Stimulated activated CD4-positive, alpha-beta T cell treated with anti-CD3 and anti-CD28 coated beads, Interleukin-15, amount 100 ng/mL, for 48 hours (primary cell): ENCODE measurements at regions not wholly inside any gene's neighbourhood (a gene's known extent, or its start where the extent isn't known, plus 50 kb on each side); places are given as distances from the start of the nearest gene placed in this dataset.

ENCODE experiments used
- DNase-seq, 2 donors: peaks; one replicate each; pipeline ENCODE4 v3.0.0-alpha.2; 2020; ENCODE audit warnings: low read depth in 2 of 2

DNA sequence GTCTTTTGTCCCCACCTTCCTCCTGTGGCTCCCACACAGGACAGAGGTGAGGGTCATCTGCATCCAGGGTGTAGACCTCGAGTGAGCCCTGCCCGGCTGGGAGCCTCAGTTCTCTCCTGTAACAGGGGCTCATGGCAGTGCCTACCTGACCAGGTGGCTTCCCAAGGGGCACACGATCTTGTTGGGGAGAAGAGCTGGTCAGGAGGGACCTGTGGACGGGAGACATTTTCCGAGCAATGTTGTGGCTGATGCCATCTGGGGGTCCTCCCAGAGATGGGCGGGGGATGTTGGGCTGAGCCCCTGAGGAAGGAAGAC, 51.9 kb downstream of the CEBPB start:
- DNase-seq: no peak

DNA sequence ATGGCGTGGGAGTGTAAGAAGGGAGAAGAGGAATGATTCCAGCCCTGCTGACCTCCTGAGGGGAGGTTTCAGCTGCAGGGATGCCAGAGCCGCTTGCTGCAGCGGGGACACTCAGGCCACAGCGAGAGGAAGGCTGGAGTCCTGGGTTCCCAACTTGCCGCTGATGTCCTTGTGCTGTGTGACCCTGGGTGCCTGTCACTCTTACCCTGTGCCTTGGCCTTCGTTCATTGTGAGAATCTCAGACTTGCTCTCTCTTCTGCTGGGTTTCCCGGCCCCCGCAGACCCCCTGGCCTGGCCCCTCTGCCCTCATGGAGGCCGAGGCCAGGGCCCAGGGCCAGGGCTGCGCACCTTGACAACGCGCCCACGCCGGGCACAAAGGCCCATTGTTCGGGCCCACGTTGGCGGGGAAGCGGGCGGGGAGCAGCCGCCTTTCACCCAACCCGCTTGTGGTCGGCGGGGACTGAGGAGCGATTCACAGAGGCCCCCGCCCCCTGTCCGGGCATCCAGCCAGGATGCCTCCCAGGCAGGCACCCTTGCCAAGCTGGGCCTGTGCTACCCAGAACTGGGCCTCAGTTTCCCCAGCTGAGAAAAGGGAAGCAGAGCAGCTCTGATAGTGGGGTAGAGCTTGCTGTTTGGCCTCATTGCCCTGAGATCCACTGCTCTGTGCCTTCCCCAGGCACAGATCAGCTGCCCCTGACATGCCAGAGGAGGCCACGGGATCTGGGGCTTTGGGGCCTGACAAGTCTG, 52.4 kb downstream of the CEBPB start:
- DNase-seq: no peak

DNA sequence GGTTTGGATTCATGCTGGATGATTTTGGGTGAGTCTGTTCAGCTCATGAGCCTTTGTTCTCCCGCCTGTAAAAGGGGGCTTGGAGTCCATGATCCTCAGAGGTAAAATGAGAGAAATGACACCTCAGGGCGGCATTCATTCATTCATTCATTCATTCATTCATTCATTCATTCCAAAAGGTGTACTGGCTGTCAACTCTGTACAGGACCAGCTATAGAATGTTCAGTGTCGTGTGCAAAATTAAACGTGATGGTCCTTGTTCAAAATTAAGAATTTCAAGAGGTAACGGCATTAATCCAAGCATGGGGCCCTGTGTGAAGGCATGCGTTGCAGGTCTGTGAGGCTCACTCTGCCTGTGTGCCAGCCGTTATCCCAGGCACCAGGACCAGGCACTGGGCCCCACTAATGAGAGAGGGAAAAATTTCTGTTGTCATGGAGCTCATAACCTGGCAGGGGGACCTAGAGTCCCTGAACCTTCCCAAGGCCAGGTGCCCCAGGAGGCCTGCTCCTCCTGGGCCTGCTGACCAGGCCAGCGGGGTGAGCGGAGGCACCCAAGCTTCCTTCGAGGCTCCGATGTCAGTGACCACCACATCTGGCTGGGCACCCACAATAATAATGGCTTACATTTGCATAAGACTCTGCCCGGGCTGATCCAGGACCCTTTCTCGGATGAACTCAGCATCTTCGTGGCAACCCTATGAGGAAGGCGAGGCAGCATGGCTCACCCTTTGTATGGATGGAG, 53.2 kb downstream of the CEBPB start:
- DNase-seq: no peak

DNA sequence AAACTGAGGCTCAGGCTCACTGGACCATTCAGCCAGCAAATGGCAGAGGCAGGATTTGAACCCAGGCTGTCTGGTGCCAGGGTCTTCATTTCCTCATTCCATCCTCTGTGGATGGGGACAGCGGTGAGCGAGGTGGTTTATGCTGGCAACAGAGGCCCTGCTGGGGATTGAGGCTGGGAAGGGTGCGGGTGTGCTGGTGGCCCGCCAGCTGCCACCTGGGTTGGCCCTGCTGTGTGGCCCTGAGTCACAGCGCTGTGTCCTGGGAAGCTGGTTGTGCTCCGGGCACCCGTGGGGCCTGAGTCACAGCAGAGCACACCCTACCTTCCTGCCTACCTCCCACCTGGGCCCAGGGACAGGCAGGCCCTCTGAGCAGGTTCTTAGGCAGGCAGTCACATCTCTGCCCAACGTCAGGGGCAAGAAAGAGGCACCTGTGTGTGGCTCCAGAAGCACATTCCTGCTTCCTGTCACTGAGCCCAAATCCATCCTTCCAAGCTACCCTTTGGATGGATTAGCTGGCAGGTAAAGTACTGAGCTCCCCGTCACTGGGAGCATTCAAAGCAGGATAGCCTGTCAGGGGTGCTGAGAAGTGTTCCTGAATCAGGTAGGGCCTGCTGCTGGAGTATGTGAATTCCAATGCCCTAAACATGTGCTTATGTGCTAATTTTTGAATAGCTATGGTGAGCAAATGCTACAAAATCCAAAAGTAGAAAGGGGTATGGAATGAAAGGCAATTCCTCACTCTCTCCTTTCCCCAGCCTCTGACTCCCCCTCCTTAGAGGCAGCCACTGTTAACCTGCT, 53.9 kb downstream of the CEBPB start:
- no peak for DNase-seq

DNA sequence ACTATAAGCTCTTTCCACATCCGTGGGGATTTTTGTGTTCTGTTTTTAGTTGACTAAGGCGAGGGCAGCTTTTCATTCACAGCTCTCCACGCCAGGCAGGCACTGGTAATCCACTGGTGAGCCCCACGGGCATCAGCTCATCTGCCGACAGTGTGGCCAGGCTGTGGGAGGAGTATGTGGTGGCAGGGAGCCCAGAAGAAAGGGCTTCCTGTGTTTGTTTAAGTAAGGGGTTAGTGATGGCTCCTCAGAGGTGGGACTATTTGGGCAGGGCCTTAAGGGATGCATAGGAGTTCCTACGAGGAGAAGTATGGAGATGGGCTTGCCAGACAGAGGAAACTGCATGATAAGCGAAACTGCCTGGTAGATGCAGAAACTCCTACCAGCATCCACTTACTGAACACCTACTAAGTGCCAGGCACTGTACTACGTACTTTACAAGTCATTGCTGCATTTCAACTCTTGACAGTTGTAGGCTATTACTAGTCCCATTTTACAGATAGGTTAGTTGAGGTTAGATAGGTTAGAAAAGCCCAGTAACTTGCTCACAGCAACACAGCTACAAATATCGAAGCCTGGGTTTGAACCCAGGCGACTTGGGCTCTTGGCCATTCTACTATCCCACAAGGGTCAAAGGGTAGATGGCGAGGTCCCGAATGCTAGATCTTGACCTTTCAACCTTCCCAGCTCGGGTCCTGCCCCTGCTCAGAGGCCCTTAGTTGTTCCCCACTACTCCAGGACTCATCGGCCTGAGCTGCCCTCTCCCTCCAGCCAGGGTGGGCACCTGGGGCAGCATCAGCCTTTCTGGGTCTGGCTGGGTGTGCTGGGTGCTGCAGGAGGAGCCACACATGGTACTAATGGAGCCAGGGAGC, 55.1 kb downstream of the CEBPB start:
- DNase-seq: no peak

DNA sequence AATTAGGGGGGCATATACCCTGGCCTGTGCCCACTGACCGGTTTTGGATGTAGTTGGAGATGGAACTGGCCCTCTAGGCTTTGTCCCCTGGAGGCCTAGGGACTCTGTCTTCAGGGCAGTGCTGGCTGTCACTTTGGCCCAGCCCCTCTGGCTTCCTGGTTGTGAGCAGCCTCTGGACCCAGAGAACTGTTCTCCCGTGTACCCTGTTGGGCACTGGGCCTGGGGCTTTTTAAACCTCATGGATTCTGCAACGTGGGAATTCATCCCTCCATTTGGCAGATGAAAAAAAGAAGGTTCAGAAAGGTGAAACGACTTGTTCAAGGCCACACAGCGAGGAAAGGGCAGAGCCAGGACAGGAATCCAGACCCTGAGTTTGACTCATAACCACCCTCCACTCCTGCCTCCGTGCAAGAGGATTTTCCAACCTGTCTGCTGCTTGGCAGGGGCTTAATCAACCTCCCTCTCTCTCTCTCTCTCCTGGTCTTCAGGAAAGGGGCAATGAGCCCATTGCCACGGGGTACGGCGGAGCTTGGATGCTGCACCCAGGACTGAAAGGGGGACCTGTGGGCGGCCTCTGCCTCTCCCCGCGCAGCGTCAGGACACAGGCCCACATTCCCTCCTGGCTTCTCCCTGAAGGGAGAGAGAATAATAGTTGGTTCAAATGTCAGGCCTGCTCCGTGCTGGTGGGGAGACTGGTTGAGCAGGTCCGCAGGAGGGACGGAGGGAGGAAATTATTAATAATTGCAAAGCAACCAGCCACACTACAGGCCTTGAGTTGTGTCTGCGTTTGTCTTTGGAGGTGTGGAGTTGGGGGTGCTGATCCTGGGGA, 56.0 kb downstream of the CEBPB start:
- DNase-seq: no peak

DNA sequence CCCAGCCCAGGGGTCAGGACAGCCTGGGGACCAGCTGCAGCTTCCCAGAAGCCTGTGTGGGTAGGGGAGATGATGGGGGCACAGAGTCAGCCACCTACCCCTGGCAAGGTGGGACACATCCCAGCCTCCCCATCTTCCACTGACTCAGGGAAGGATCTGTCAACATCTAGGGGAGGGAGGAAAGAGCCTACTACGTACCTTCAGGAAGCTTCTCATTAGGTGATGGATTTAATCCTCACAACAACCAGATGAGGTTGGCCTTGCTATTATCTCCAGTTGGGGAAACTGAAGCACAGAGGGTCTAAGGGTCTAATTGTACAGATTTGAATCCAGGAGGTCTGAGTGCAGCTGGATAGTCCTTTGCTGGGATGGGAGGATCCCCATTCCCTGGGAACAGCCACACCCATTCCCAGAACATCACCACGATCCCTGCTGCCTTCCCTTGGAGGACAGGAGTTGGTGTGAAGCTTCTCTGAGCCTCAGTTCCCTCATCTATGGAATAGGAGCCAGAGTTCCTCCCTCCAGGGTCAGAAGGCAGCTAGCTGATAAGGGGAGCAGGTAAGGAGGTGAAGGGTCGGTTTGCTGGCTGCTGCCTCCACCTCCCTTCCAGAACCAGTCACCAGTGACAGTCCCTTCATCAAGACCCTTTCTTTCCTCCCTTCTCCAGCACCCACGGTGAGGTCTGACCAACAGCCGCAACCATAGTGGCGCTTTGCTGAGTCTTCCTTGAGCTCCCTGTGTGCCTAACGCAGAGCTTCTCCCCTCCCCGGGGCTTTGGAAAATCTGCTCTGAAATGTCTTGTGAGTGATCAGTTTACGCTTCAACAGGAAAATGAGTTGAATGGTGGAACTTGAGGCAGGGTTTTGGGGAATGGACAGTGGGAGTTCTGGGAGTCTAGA, 56.8 kb downstream of the CEBPB start:
- DNase-seq: no peak

DNA sequence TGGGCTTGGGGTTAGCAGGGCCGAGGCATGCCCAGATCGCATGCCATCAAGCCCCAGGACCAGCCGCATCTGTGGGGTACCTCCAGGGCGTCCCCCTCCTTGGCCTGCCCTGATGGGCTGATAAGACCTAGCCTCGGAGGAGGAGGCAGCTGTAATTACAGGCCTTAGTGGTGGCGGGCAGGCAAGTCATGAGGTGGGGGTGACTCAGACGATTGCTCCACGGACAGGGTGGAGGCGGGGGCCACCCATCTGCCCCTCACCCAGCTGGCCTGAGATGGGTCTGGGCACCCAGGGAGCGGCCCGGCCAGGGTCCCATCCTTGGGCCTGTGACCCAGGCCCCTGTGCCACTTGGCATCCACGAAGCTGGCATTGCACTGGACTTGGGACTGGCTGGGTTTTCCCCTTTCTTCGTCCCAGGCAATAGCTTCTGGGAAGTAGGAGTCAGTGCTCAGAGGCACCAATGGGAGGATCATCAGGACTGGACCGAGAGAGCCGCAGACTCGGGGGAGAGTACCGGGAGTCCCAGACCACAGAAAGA, 57.5 kb downstream of the CEBPB start:
- DNase-seq: no peak

DNA sequence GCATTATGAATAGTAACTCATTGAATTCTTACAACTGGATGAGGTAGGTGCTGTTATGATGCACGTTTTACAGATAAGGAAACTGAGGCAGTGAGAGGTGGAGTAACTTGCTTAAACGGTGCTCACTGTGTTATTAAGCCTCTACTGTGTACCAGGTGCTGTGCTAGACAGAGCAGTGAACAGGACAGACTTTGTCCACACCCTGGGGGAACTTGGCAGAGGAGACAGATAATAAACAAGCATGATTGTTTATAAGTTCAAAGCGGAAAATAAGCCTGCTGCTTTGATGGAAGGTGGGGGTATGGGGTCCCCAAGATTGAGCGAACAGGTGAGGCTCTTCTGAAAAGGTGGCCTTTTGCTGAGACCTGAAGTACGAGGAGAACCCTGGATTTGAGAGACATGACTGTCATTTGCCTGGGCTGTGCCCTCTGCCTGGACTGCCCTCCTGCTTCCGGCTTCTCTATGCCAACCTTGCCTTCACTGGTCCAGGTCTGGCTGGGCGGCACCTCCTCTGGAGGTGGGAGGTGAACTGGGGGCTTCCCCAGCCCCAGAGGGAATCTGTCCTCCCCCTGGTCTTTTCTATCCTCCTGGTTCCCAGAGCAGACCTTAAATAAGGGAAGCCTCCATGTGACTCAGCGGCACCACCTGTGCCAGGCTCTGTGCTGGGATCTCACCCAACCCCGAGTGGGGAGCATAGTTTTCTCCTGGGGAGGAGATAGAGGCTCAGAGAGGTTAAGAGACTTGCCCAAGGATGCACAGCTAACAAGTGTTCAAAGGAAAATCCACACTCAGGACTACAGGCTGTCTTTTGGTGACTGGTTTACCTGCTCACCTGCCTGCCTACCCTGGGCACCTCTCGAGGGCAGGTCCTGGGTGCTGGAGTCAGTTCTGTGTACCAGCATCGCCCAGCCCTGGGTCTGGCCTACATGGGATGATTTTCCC, 59.1 kb downstream of the CEBPB start:
- DNase-seq: no peak

DNA sequence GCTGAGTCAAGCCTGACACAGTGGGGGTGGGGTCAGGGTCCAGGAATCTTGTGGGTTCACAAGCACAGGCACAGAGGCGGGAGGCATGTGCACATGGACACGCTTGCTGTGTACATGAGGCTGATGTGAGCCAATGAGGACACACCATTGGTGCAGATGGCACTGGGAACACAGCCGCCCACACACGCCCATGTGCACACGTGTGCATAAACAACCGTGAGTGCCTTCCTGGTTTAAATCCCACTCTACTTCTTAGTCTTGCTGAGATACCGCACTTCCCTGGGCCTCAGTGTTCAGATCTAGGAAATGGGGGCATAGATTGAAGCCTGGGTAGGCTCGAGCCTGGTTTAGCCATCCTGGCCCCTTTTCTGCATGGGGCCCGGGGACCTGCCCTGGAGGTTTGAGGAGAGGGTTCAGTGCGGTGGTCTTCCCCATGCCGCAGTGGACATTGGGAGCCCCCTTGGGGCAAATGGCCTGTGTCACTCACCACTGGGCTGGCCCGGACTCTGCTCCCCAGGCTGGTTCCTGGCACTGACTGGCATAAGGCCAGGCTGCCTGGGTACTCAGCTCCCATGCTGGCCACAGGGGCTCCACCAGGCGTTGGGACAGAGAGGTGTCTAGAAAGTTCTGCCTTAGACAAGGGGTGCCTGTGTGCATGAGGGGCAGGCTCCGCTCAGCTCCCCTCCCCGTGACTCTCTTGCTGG, 60.2 kb downstream of the CEBPB start:
- DNase-seq: no peak

DNA sequence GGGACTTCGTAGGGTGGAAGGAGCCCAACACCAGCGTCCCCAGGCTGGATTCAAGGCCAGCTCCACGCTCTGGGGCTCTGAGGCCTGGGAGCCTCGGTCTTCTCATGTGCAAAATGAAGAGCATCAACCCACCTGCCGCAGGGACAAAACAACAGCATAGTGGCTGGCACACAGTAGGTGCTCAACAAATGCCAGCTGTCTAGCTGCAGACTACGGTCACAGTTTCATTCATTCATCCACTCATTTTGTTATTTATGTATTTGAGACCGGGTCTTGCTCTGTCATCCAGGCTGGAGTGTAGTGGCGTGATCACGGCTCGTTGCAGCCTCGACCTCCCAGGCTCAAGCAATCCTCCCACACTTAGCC, 60.7 kb downstream of the CEBPB start:
- DNase-seq: no peak

DNA sequence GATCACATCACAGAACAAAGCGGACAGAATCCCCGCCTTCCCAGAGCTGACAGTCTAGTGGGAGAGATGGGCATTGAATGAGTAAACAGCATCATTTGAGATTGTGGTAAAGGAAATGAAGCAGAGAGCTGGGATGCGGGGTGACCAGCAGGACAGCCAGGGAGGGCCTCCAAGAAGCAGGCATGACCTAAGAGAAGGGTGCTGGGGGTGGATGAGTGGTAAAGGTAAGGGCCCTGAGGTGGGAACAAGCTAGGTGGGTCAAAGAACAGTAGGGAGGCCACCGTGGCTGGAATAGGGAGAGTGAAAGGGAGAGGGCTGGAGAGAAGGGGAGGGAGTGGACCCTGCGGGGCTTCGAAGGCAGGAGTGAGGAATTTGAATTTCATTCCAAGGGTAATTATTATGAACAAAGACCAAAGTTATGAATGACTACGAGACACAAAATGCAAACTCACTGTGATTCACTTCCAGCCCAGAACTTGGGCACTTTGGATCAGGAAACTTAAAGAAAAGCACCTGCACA, 61.4 kb downstream of the CEBPB start:
- DNase-seq: no peak

DNA sequence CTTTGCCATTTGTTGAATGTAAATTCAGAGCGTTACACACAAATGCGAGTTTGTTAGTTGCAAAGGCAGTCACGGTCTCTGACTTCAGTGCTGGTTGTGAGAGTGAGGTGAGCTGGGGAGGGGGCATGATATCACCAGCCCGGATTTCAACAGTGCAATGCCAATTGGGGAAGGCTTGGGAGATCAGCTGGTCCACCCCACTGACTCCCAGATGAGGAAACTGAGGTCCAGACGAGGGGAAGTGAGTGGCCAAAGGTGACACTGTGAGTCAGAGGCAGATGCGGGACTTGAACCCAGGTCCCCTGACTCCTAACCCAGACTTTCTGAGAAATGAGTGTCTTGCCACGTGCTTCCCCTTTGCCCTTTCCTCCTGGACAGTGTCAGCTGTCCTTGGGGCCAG, 62.1 kb downstream of the CEBPB start:
- DNase-seq: no peak

DNA sequence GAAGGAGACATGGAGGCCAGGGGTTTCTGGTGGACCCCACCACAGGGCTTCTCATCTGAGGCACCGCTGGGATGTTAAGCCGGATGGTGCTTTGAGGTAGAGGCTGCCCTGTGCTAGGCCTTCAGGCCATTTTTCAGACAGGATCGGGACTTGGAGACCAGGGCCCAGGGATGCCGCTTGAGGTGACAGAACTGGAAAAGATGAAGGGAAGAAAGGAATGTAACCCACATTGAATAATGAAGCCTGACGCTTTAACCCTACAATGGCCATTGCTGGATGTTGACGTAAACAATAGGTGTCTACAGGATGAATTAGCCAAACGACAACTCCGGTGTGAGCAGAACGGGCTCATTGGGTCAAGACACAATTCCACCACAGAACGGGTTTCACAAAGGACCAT, 62.5 kb downstream of the CEBPB start:
- no peak for DNase-seq

DNA sequence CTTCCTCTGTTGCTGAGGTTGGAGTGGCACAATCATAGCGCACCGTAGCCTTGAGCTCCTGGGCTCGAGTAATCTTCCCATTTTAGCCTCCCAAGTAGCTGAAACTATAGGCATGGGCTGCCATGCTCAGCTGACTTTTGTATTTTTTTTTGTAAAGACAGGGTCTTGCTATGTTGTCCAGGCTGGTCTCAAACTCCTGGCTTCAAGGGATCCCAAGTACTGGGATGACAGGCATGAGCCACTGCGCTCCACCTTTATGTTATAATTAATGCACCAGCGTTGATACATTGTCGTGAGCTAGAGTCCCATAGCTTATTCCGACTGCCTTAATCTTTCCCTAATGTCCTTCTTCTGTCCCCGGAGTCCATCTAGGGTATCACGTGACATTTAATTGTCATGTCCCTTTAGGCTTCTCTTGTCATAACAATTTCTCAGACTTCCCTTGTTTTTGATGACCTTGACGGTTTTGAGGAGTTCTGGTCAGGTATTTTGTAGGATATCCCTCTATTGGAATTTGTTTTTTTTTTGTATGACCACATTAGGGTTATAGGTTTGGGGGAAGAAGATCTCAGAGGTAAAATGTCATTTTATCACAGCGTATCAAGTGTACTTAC, 63.9 kb downstream of the CEBPB start:
- DNase-seq: no peak

DNA sequence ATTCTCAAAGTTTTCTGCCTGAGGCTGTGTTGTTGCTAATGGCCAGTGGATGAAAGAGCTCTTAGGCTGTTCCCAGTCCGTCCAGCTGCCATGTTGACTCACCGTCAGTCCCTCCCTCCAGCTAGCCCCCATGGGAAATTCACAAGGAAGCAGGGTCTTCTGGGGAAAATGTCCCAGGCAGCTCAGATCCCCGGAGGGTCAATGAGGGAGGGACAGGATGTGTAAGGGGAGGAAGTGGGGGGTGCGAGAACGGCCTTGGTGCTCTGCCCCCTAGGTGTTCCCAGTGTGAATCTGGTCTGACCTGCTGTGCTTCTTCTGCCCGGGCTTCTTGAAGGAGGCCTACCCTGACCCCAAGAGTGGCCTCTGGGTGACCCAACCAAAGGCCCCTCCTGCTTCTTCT, 65.9 kb downstream of the CEBPB start:
- DNase-seq: no peak

DNA sequence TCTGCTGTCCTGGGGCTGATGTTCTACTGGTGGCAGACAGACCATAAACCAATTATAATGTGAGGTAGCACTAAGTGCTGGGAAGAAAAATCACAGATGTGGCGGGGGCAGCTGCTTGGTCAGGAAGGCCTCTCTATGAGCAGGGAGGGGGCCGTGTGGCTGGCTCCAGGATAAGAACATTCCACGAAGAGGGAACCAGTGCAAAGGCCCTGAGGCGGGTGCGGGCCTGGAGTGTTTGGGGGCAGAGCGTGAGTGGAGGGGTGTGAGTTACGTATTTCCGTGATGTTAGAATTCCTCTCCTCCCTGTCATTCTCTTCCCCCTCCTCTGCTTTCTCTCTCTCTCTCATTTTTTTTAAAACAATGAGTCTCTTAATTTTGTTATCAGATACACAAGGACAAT, 67.2 kb downstream of the CEBPB start:
- DNase-seq: no peak
